ENCODE measurements at regions not wholly inside any gene's neighbourhood (a gene's known extent, or its start where the extent isn't known, plus 50 kb on each side); places are given as distances from the start of the nearest gene placed in this dataset.

GRCh38 chr5:14977058-14977685 lies 105.6 kb upstream of the ANKH start:
- no peak for DNase-seq

- DNase-seq = no peak
Observed at GRCh38 chr5:14976486-14976885, 104.9 kb upstream of the ANKH start.

GRCh38 chr5:14971873-14972272 lies 100.3 kb upstream of the ANKH start:
- DNase-seq = no peak

- DNase-seq = no peak
Observed at GRCh38 chr5:14968796-14969195, 97.2 kb upstream of the ANKH start.

- no peak for DNase-seq
Observed at GRCh38 chr5:14967166-14967565, 95.6 kb upstream of the ANKH start.

GRCh38 chr5:14965815-14966214 lies 94.2 kb upstream of the ANKH start:
- no peak for DNase-seq

GRCh38 chr5:14962604-14963003 lies 91.0 kb upstream of the ANKH start:
- no peak for DNase-seq

GRCh38 chr5:14960120-14960462 lies 88.5 kb upstream of the ANKH start:
- no peak for DNase-seq

GRCh38 chr5:14959399-14960119 lies 88.0 kb upstream of the ANKH start:
- DNase-seq = no peak

GRCh38 chr5:14958188-14958587 lies 86.6 kb upstream of the ANKH start:
- no peak for DNase-seq

- no peak for DNase-seq
Observed at GRCh38 chr5:14956423-14957046, 85.0 kb upstream of the ANKH start.

GRCh38 chr5:14954616-14955343 lies 83.2 kb upstream of the ANKH start:
- DNase-seq = peak; percentile 33

- no peak for DNase-seq
Observed at GRCh38 chr5:14954216-14954615, 82.6 kb upstream of the ANKH start.

- DNase-seq = peak; percentile 21
Observed at GRCh38 chr5:14953075-14953607, 81.6 kb upstream of the ANKH start.

- no peak for DNase-seq
Observed at GRCh38 chr5:14948383-14948782, 76.8 kb upstream of the ANKH start.

- DNase-seq = peak; percentile 7
Observed at GRCh38 chr5:14946815-14947620, 75.4 kb upstream of the ANKH start.

- DNase-seq = no peak
Observed at GRCh38 chr5:14945450-14945849, 73.9 kb upstream of the ANKH start.

GRCh38 chr5:14944996-14945395 lies 73.4 kb upstream of the ANKH start:
- no peak for DNase-seq

GRCh38 chr5:14944350-14944739 lies 72.8 kb upstream of the ANKH start:
- no peak for DNase-seq

GRCh38 chr5:14942212-14942611 lies 70.6 kb upstream of the ANKH start:
- DNase-seq = no peak

GRCh38 chr5:14937254-14937653 lies 65.7 kb upstream of the ANKH start:
- DNase-seq = peak; percentile 11

GRCh38 chr5:14936588-14936987 lies 65.0 kb upstream of the ANKH start:
- no peak for DNase-seq

All from tongue (tissue), 1 donor.